ENCODE measurements at regions not wholly inside any gene's neighbourhood (a gene's known extent, or its start where the extent isn't known, plus 50 kb on each side); places are given as distances from the start of the nearest gene placed in this dataset.

DNA sequence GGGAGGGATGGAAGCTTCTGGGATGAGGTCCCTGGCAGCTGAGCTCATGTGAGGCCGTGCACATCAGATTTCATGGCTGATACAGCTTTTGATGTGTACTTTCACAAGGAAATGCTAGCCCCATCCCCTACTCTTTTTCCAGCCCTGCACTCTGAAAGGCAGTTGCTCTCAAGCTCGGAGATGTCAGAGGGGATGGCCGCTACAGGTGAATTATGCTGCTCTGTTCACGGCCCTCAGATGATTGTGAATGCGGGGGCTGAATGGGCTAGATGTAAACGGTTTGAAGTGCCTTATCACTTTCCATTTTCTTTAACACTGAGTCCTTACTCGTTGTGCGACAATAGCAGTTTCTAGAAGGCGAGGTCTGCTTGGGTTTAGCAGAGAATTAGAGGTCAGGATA, 88.0 kb upstream of the RASGRF1 start:
- Histone ChIP-seq H2AFZ (ENCODE audit: low read length) (no peak overlapping the region), H3K9me2 (replicated peaks; ENCODE audit: insufficient read depth, low read length) (no peaks in the 10 kb centered on the region), H3K9ac (ENCODE audit: low read length) (no peak overlapping the region), H3K27ac (ENCODE audit: low read length) (no peak overlapping the region), H3K79me2 (ENCODE audit: low read length) (no peaks in the 10 kb centered on the region), H3F3A (ENCODE audit: insufficient read depth, low read length) (no peaks in the 10 kb centered on the region), H3K27me3 (replicated peaks; ENCODE audit: insufficient read depth, low read length) (no peaks in the 10 kb centered on the region), H3K9me3 (replicated peaks; ENCODE audit: insufficient read depth, low read length) (no peaks in the 10 kb centered on the region), H3K4me2 (ENCODE audit: low read depth, low read length) (no peak overlapping the region), H3K4me3 (ENCODE audit: low read length) (no peak overlapping the region), H3K36me3 (replicated peaks; ENCODE audit: insufficient read depth, low read length) (no peaks in the 10 kb centered on the region), H3K4me1 (ENCODE audit: low read length) (no peaks in the 10 kb centered on the region), H4K20me1 (ENCODE audit: insufficient read depth, low read length) (no peaks in the 10 kb centered on the region)
- DNase-seq: no peak
- TF ChIP-seq, protein P1, sequence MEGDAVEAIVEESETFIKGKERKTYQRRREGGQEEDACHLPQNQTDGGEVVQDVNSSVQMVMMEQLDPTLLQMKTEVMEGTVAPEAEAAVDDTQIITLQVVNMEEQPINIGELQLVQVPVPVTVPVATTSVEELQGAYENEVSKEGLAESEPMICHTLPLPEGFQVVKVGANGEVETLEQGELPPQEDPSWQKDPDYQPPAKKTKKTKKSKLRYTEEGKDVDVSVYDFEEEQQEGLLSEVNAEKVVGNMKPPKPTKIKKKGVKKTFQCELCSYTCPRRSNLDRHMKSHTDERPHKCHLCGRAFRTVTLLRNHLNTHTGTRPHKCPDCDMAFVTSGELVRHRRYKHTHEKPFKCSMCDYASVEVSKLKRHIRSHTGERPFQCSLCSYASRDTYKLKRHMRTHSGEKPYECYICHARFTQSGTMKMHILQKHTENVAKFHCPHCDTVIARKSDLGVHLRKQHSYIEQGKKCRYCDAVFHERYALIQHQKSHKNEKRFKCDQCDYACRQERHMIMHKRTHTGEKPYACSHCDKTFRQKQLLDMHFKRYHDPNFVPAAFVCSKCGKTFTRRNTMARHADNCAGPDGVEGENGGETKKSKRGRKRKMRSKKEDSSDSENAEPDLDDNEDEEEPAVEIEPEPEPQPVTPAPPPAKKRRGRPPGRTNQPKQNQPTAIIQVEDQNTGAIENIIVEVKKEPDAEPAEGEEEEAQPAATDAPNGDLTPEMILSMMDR (IDR thresholded peaks at IDR 0.05; ENCODE audit: low read length): no peak
- TF ChIP-seq EZH2 (optimal IDR thresholded peaks at IDR 0.05; ENCODE audit: low read depth, low read length): no peak
- no peak for TF ChIP-seq EZH2phosphoT487 (IDR thresholded peaks at IDR 0.05; ENCODE audit: low read length)

DNA sequence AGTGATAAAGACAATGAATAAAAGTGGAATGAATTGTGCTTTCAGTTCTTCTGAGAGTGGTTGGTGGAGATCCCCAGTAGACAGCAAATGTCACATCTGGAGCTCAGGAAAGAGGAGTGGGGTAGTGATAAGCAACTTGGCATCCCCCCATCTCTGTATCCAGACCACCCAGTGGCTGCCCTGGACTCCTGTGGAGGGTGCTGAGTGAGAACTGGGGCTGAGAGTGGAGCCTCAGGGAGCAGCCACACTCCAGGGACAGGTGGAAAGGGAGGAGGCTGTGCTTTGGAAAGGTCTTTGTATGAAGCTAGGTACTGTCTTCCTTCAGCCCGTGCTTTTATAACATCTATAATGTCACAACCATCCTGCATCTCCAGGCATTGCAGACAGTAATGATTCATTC, 85.6 kb upstream of the RASGRF1 start:
- Histone ChIP-seq H3K27ac (ENCODE audit: low read length) (no peak overlapping the region), H3K9ac (ENCODE audit: low read length) (no peak overlapping the region), H3K4me3 (ENCODE audit: low read length) (no peak overlapping the region), H4K20me1 (ENCODE audit: insufficient read depth, low read length) (no peaks in the 10 kb centered on the region), H3K4me2 (ENCODE audit: low read depth, low read length) (no peak overlapping the region), H2AFZ (ENCODE audit: low read length) (no peak overlapping the region), H3K27me3 (replicated peaks; ENCODE audit: insufficient read depth, low read length) (no peaks in the 10 kb centered on the region), H3K9me2 (replicated peaks; ENCODE audit: insufficient read depth, low read length) (no peaks in the 10 kb centered on the region), H3K79me2 (ENCODE audit: low read length) (no peaks in the 10 kb centered on the region), H3K4me1 (ENCODE audit: low read length) (no peaks in the 10 kb centered on the region), H3K36me3 (replicated peaks; ENCODE audit: insufficient read depth, low read length) (no peaks in the 10 kb centered on the region), H3F3A (ENCODE audit: insufficient read depth, low read length) (no peaks in the 10 kb centered on the region), H3K9me3 (replicated peaks; ENCODE audit: insufficient read depth, low read length) (no peaks in the 10 kb centered on the region)
- TF ChIP-seq, protein P1 (IDR thresholded peaks at IDR 0.05; ENCODE audit: low read length): no peak
- no peak for TF ChIP-seq EZH2 (optimal IDR thresholded peaks at IDR 0.05; ENCODE audit: low read depth, low read length)
- TF ChIP-seq EZH2phosphoT487 (IDR thresholded peaks at IDR 0.05; ENCODE audit: low read length): no peak
- no peak for DNase-seq

DNA sequence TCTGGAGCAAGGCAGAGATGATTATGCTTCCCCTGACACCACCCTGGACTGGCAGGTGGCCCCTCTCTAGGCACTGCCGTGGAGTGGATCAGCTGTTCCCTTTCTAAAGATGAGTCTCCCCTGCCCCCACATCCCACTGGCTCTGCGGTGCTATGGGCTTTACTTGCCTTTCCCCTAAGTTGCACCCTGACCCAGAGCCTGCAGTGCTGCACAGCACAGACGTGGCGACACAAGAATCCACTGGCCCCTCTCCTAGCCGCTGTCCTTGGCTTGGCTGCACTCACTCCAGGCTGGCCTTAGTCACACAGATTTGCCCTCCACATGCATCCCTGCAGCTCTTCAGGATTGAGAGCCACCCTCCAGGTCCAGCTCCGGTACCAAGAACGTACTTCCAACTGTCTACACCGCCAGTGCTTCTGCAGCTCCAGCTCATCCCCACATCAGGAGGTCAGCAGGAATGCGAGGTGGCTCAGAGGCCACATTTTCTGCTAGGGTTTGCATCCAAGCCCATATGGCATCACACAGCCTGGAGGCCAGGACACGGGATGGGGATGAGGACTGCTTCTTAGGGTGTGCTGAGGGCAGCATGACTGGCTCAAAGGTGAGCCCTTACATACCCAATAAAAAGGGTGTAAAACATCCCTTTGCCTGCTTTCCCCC, 82.4 kb upstream of the RASGRF1 start:
- H3F3A ChIP-seq (ENCODE audit: insufficient read depth, low read length): no peaks in the 10 kb centered on the region
- no peak overlapping the region for H2AFZ ChIP-seq (ENCODE audit: low read length)
- no peak overlapping the region for H3K4me2 ChIP-seq (ENCODE audit: low read depth, low read length)
- no peaks in the 10 kb centered on the region for H3K9me2 ChIP-seq (replicated peaks; ENCODE audit: insufficient read depth, low read length)
- H3K9ac ChIP-seq (ENCODE audit: low read length): no peak overlapping the region
- no peak overlapping the region for H3K4me3 ChIP-seq (ENCODE audit: low read length)
- no peaks in the 10 kb centered on the region for H4K20me1 ChIP-seq (ENCODE audit: insufficient read depth, low read length)
- no peak for DNase-seq
- H3K9me3 ChIP-seq (replicated peaks; ENCODE audit: insufficient read depth, low read length): no peaks in the 10 kb centered on the region
- no peaks in the 10 kb centered on the region for H3K27me3 ChIP-seq (replicated peaks; ENCODE audit: insufficient read depth, low read length)
- no peaks in the 10 kb centered on the region for H3K4me1 ChIP-seq (ENCODE audit: low read length)
- no peak for TF ChIP-seq EZH2phosphoT487 (IDR thresholded peaks at IDR 0.05; ENCODE audit: low read length)
- no peak overlapping the region for H3K27ac ChIP-seq (ENCODE audit: low read length)
- no peaks in the 10 kb centered on the region for H3K79me2 ChIP-seq (ENCODE audit: low read length)
- no peaks in the 10 kb centered on the region for H3K36me3 ChIP-seq (replicated peaks; ENCODE audit: insufficient read depth, low read length)

DNA sequence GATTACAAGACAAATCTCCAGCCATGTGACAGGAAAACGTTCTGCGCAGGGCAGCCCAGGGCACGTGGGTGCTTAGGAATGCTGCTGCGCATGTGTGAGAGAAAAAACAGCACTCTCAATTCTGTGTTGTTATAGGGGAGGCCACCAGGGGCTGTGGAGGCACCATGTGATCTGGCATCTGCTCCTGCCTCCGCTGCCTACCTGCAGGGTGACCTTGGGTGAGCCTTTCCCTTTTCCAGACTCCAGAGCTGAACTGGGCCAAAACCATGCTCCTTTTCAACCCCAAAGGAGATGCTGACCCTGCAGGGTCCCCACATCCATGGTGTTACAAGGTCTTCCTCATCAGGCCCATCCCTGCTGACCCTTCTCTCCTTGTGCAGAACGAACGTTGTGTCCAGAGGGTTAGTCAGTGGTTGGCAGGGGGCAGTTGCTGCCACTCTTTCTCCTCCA, 81.5 kb upstream of the RASGRF1 start:
- Histone ChIP-seq H3F3A (ENCODE audit: insufficient read depth, low read length) (no peaks in the 10 kb centered on the region), H3K9ac (ENCODE audit: low read length) (no peak overlapping the region), H2AFZ (ENCODE audit: low read length) (no peak overlapping the region), H3K4me1 (ENCODE audit: low read length) (no peaks in the 10 kb centered on the region), H3K27ac (ENCODE audit: low read length) (no peak overlapping the region), H3K4me3 (ENCODE audit: low read length) (no peak overlapping the region), H3K36me3 (replicated peaks; ENCODE audit: insufficient read depth, low read length) (no peaks in the 10 kb centered on the region), H3K9me2 (replicated peaks; ENCODE audit: insufficient read depth, low read length) (no peaks in the 10 kb centered on the region), H3K9me3 (replicated peaks; ENCODE audit: insufficient read depth, low read length) (no peaks in the 10 kb centered on the region), H4K20me1 (ENCODE audit: insufficient read depth, low read length) (no peaks in the 10 kb centered on the region), H3K27me3 (replicated peaks; ENCODE audit: insufficient read depth, low read length) (no peaks in the 10 kb centered on the region), H3K79me2 (ENCODE audit: low read length) (no peaks in the 10 kb centered on the region), H3K4me2 (ENCODE audit: low read depth, low read length) (no peak overlapping the region)
- no peak for TF ChIP-seq EZH2 (optimal IDR thresholded peaks at IDR 0.05; ENCODE audit: low read depth, low read length)
- TF ChIP-seq, protein P1 (IDR thresholded peaks at IDR 0.05; ENCODE audit: low read length): no peak
- TF ChIP-seq EZH2phosphoT487 (IDR thresholded peaks at IDR 0.05; ENCODE audit: low read length): no peak
- no peak for DNase-seq

All from MM.1S (cell line).